HepG2 (cell line): ENCODE measurements at regions not wholly inside any gene's neighbourhood (a gene's known extent, or its start where the extent isn't known, plus 50 kb on each side); places are given as distances from the start of the nearest gene placed in this dataset.
"Not testable (repeated sequence)": the region's sequence is repeated elsewhere in the genome, so short reads cannot be mapped to it uniquely, and the experiment has no call there.

Experiments used
- ATAC-seq: fragments of 200-7000 bp; cut with Tn5 transposase; 3 replicates; pipeline ENCODE4 v1.9.1; 2020; ENCODE audit warnings: mild to moderate bottlenecking, moderate library complexity
- BruUV-seq: library from RNA; stranded (reverse); fragments of 400-500 nt; replicated peaks from 2 replicates; lab custom pipeline; 2021; lab: Mats Ljungman, UMichigan
- CTCF ChIA-PET: fragments of 300-600 bp; formaldehyde crosslinking; extraction: SDS; loops from one replicate; lab custom pipeline; 2021; ENCODE audit warnings: low total read pairs, inconsistent platforms, low intra/inter-chr PET ratio; lab: Yijun Ruan, JAX
- POLR2A ChIA-PET: fragments of 350-600 bp; sonication (Branson Sonifier 250); formaldehyde crosslinking; loops from one replicate; lab custom pipeline; 2020; ENCODE audit warnings: antibody characterized with exemption, inconsistent platforms; lab: Yijun Ruan, JAX
- DNase-seq: peaks from one replicate; pipeline ENCODE4 v3.0.0-alpha.2; 2015; ENCODE audit warnings: low spot score
- FAIRE-seq: peaks from 3 replicates; lab custom pipeline; 2011; peaks lifted over from hg19 to GRCh38; lab: Jason Lieb, UNC
- H2AFZ ChIP-seq: one replicate; pipeline ENCODE4 v1.6.1; 2011; ENCODE audit warnings: low read length, inconsistent platforms
- H3K27ac ChIP-seq: fragments of 300-600 bp; 3 replicates; pipeline ENCODE4 v1.8.0; 2011; ENCODE audit warnings: mixed run types, mild to moderate bottlenecking, mixed read lengths, low read length, inconsistent platforms; ENCODE audit not compliant: insufficient read depth; ENCODE audit errors: extremely low read length
- H3K27me3 ChIP-seq, 2 experiments: fragments of 200-600 bp in 1 of 2; 2 replicates in 1 of 2; 3 replicates in 1 of 2; pipeline versions ENCODE4 v1.6.0 to v1.8.0; 2011; ENCODE audit warnings: low read length in 2 of 2, mild to moderate bottlenecking in 2 of 2, moderate library complexity in 2 of 2, inconsistent platforms in 1 of 2; ENCODE audit not compliant: insufficient read depth in 2 of 2, control insufficient read depth in 1 of 2
- H3K36me3 ChIP-seq, 2 experiments: fragments of 200-600 bp in 1 of 2; replicated peaks in 1 of 2; 2 replicates in 1 of 2; 3 replicates in 1 of 2; pipeline versions ENCODE4 v1.5.1 to v1.8.0; 2011; ENCODE audit warnings: low read length in 2 of 2, inconsistent platforms in 1 of 2; ENCODE audit not compliant: insufficient read depth in 2 of 2, control insufficient read depth in 1 of 2
- H3K4me1 ChIP-seq: 2 replicates; pipeline ENCODE4 v1.5.1; 2012; ENCODE audit warnings: low read length, inconsistent platforms; ENCODE audit not compliant: insufficient read depth
- H3K4me2 ChIP-seq: 2 replicates; pipeline ENCODE4 v1.6.0; 2011; ENCODE audit warnings: low read depth, low read length, inconsistent platforms
- H3K4me3 ChIP-seq, 3 experiments: fragments of 200-600 bp in 1 of 3; sonication (generic), shearing (Covaris generic) in 1 of 3; replicated peaks in 1 of 3; 2 replicates each; pipeline ENCODE4 v1.5.1; 2011 to 2016; ENCODE audit warnings: low read length in 3 of 3, inconsistent platforms in 2 of 3, low read depth in 2 of 3, mild to moderate bottlenecking in 2 of 3, control low read depth in 1 of 3, mixed read lengths in 1 of 3; ENCODE audit not compliant: insufficient read depth in 1 of 3
- H3K79me2 ChIP-seq: one replicate; pipeline ENCODE4 v1.6.1; 2011; ENCODE audit warnings: low read length, inconsistent platforms; ENCODE audit not compliant: insufficient read depth
- H3K9ac ChIP-seq: 2 replicates; pipeline ENCODE4 v1.6.0; 2011; ENCODE audit warnings: mild to moderate bottlenecking, low read depth, low read length, inconsistent platforms; ENCODE audit not compliant: insufficient read depth
- H3K9me3 ChIP-seq: 2 replicates; pipeline ENCODE4 v1.5.1; 2012; ENCODE audit warnings: mild to moderate bottlenecking, low read length
- H4K20me1 ChIP-seq: 2 replicates; pipeline ENCODE4 v1.6.0; 2011; ENCODE audit warnings: inconsistent platforms, mild to moderate bottlenecking, low read length, moderate library complexity; ENCODE audit not compliant: insufficient read depth
- CHCHD3 ChIP-seq: sonication (generic); formaldehyde crosslinking; IDR thresholded peaks from 2 replicates; pipeline ENCODE4 v1.8.0; 2022; ENCODE audit warnings: mild to moderate bottlenecking, missing genetic modification reagents, moderate library complexity
- SOX6 ChIP-seq, 2 experiments: fragments of 450-650 bp in 1 of 2; sonication (generic) in 1 of 2; formaldehyde crosslinking in 1 of 2; IDR thresholded peaks; 2 replicates each; pipeline versions ENCODE4 v1.4.0 to v1.6.1; 2017 to 2020; ENCODE audit warnings: antibody characterized with exemption in 1 of 2, mild to moderate bottlenecking in 1 of 2, missing genetic modification reagents in 1 of 2
- ZC3H13 ChIP-seq: sonication (generic); formaldehyde crosslinking; IDR thresholded peaks from 2 replicates; pipeline ENCODE4 v1.8.1; 2023; ENCODE audit warnings: mild to moderate bottlenecking, missing genetic modification reagents, moderate library complexity
- ZNF17 ChIP-seq: sonication (generic); formaldehyde crosslinking; IDR thresholded peaks from 2 replicates; pipeline ENCODE4 v1.5.0; 2020; ENCODE audit warnings: mild to moderate bottlenecking, missing genetic modification reagents
- ZNF326 ChIP-seq: sonication (generic); formaldehyde crosslinking; IDR thresholded peaks from 2 replicates; pipeline ENCODE4 v1.4.0; 2020; ENCODE audit warnings: missing genetic modification reagents, borderline replicate concordance
- ZNF501 ChIP-seq: sonication (generic); formaldehyde crosslinking; IDR thresholded peaks from 2 replicates; pipeline ENCODE4 v1.5.1; 2020; ENCODE audit warnings: mild to moderate bottlenecking, moderate library complexity, missing genetic modification reagents
- ZNF567 ChIP-seq: sonication (generic); formaldehyde crosslinking; IDR thresholded peaks from 2 replicates; pipeline ENCODE4 v1.8.1; 2023; ENCODE audit warnings: mild to moderate bottlenecking, missing genetic modification reagents, borderline replicate concordance
- ZSCAN31 ChIP-seq: sonication (generic); formaldehyde crosslinking; IDR thresholded peaks from 2 replicates; pipeline ENCODE4 v1.5.0; 2020; ENCODE audit warnings: low read depth, mild to moderate bottlenecking, missing genetic modification reagents
- WGBS: methylation state at CpG from one replicate; pipeline ENCODE4 v1.1.6; 2017; ENCODE audit warnings: low lambda C conversion rate; 5-methylcytosine and 5-hydroxymethylcytosine counted together
- in situ Hi-C: cut with HindIII; loops from 2 replicates; pipeline ENCODE4 v1.10.0; 2017; ENCODE audit warnings: low pct_unique_long_range_greater_than_20kb; ENCODE audit not compliant: extremely low pct_ligation_motif_present
- intact Hi-C: fragments of 100-400 bp; cut with micrococcal nuclease; formaldehyde crosslinking; loops from one replicate; pipeline ENCODE4 v1.10.0; 2022; ENCODE audit not compliant: unreplicated experiment
- TF ChIP-seq, protein P1 (sequence below): sonication (generic); formaldehyde crosslinking; IDR thresholded peaks from 2 replicates; pipeline ENCODE4 v1.8.0; 2022; ENCODE audit warnings: missing genetic modification reagents, mild to moderate bottlenecking, moderate library complexity, borderline replicate concordance

DNA sequence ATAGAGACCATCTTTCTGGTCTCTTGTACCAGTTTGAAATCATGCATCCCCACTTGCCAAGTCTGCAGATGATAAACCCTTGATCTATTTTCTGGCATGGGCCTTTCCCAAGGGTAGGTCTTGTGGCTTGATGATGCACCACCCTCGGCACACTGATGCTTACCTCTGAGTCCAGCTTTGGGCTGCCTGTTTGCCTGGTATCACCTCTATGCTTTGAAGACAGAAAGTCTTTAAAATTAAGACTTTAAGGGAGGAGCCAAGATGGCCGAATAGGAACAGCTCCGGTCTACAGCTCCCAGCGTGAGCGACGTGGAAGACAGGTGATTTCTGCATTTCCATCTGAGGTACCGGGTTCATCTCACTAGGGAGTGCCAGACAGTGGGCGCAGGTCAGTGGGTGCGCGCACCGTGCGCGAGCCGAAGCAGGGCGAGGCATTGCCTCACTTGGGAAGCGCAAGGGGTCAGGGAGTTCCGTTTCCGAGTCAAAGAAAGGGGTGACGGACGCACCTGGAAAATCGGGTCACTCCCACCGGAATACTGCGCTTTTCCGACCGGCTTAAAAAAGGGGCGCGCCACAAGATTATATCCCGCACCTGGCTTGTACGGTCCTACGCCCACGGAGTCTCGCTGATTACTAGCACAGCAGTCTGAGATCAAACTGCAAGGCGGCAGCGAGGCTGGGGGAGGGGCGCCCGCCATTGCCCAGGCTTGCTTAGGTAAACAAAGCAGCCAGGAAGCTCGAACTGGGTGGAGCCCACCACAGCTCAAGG is 202.4 kb upstream of the MCHR2 start:
- H3K36me3 ChIP-seq, H2AFZ ChIP-seq, H3K27ac ChIP-seq, CTCF ChIA-PET, H4K20me1 ChIP-seq, ATAC-seq, H3K4me2 ChIP-seq, BruUV-seq, POLR2A ChIA-PET, H3K9me3 ChIP-seq, H3K4me1 ChIP-seq, H3K4me3 ChIP-seq, intact Hi-C loops, H3K9ac ChIP-seq, H3K27me3 ChIP-seq, FAIRE-seq, H3K79me2 ChIP-seq, DNase-seq, in situ Hi-C loops: not testable (repeated sequence)
- 84% methylated on average over 24 of the region's 37 CpGs for WGBS

DNA sequence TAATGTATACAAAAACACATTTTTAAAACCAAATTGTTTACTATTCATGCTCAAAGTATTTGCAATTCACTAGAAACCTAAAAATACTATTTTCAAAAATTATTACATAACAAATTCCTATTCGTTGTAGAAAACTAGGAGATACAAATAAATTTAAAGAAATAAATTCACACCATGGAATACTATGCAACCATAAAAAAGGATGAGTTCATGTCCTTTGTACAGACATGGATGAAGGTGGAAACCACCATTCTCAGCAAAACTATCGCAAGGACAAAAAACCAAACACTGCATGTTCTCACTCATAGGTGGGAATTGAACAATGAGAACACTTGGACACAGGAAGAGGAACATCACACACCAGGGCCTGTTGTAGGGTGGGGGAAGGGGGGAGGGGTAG is 201.2 kb upstream of the MCHR2 start:
- H3K27me3 ChIP-seq: not testable (repeated sequence)

DNA sequence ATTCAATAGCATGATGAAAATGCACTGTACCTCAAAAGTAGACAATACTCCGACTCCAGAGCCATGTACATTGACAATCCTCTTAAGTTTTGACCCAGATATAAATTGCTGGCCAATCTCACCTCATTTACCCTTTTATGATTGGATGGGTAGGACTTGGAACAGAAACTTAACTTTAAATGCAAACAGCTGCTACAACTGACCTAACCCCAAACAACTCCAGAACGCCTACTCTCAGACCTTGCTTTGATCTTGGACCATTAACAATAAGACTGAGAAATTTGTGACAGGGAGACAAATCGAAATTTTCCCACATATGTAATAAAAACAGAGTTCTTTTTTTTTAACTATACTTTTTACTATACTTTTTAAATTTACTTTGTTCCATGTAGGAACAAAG is 200.5 kb upstream of the MCHR2 start:
- Histone ChIP-seq H3K9me3 (no peaks in the 10 kb centered on the region), H3K27me3 (no peaks in the 10 kb centered on the region), H3K4me2 (no peak overlapping the region), H3K79me2 (no peaks in the 10 kb centered on the region), H3K4me1 (no peaks in the 10 kb centered on the region), H3K36me3 (no peaks in the 10 kb centered on the region), H2AFZ (no peak overlapping the region), H3K9ac (no peak overlapping the region), H4K20me1 (no peaks in the 10 kb centered on the region), H3K27ac (no peak overlapping the region), H3K4me3 (no peak overlapping the region)
- CTCF ChIA-PET: no interaction called here
- DNase-seq: no peak
- no TSS peak for BruUV-seq
- intact Hi-C loops: no loop called here
- in situ Hi-C loops: no loop called here
- ATAC-seq: no peak
- POLR2A ChIA-PET: no interaction called here
- WGBS: 1% methylated on average over 3 of the region's 3 CpGs
- no peak for FAIRE-seq
- TF ChIP-seq CHCHD3 (CRISPR knock-in tag): no peak
- TF ChIP-seq, protein P1, sequence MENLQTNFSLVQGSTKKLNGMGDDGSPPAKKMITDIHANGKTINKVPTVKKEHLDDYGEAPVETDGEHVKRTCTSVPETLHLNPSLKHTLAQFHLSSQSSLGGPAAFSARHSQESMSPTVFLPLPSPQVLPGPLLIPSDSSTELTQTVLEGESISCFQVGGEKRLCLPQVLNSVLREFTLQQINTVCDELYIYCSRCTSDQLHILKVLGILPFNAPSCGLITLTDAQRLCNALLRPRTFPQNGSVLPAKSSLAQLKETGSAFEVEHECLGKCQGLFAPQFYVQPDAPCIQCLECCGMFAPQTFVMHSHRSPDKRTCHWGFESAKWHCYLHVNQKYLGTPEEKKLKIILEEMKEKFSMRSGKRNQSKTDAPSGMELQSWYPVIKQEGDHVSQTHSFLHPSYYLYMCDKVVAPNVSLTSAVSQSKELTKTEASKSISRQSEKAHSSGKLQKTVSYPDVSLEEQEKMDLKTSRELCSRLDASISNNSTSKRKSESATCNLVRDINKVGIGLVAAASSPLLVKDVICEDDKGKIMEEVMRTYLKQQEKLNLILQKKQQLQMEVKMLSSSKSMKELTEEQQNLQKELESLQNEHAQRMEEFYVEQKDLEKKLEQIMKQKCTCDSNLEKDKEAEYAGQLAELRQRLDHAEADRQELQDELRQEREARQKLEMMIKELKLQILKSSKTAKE (CRISPR knock-in tag): no peak
- TF ChIP-seq ZNF567 (CRISPR knock-in tag): no peak
- no peak for TF ChIP-seq SOX6 (IDR thresholded peaks at IDR 0.05)
- no peak for TF ChIP-seq SOX6 (CRISPR knock-in tag; IDR thresholded peaks at IDR 0.05)
- no peak for TF ChIP-seq ZNF17 (CRISPR knock-in tag)
- TF ChIP-seq ZC3H13 (CRISPR knock-in tag): no peak
- no peak for TF ChIP-seq ZSCAN31 (CRISPR knock-in tag)
- no peak for TF ChIP-seq ZNF326 (CRISPR knock-in tag)
- TF ChIP-seq ZNF501 (CRISPR knock-in tag): no peak

More for the DNA sequence above, 201.2 kb upstream of the MCHR2 start:
- 49% methylated on average over 2 of the region's 2 CpGs for WGBS
- H3K36me3 ChIP-seq, H3K79me2 ChIP-seq, H3K4me3 ChIP-seq, H3K9ac ChIP-seq, H4K20me1 ChIP-seq, CTCF ChIA-PET, DNase-seq, intact Hi-C loops, H2AFZ ChIP-seq, H3K4me2 ChIP-seq, in situ Hi-C loops, H3K27ac ChIP-seq, BruUV-seq, FAIRE-seq, H3K9me3 ChIP-seq, H3K4me1 ChIP-seq, POLR2A ChIA-PET, ATAC-seq: not testable (repeated sequence)
